ENCODE measurements at regions not wholly inside any gene's neighbourhood (a gene's known extent, or its start where the extent isn't known, plus 50 kb on each side); places are given as distances from the start of the nearest gene placed in this dataset.

DNA sequence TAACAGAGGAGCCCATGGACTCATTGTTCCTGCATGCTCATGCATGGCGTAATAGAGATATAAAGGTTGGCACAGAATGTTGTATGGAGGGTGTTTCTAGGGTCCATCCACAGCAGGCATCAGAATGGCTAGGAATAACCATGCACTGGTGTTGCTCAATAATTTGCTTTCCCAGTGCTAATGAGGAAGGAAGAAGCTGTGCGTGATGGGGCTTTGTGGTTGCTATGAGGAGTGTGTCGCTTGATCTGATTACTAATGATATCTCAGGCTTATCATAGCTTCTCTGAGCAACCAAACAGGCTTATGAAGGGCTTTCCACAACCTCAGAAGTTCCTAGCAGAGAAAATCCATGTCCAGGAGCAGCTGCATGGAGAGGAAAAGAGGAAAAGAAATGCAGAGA, 151.3 kb upstream of the TRPC7 start:
- Mint-ChIP-seq H3K27ac (no peak overlapping the region), H3K27me3 (ENCODE audit: low read depth) (no peaks in the 10 kb centered on the region), H3K36me3 (ENCODE audit: low read depth) (no peaks in the 10 kb centered on the region), H3K4me3 (no peak overlapping the region), H3K4me1 (ENCODE audit: low read depth) (no peaks in the 10 kb centered on the region), H3K9me3 (ENCODE audit: insufficient read depth) (no peaks in the 10 kb centered on the region)
- ATAC-seq (no peak), DNase-seq (no peak)
- ChIA-PET CTCF (no interaction called here), POLR2A (no interaction called here)

DNA sequence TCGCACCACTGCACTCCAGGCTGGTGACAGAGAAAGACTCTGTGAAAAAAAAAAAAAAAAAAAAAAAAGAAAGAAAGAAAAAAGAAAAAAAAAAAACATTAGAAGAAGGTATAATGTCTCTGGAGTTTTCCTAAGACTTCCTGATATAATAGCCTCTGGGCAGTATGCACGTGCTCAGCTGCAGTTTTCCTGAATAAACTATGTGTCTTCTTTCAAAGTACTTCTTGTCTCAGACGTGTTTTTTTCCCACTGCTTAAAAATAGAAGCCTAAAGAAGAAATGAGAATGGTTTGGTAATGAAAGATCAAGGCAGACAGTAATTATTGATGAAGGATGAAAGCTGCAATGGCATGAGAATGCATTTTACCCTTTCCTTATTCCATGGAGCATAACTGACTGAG, 148.1 kb upstream of the TRPC7 start:
- DNase-seq (no peak), ATAC-seq (no peak)
- no peaks in the 10 kb centered on the region for H3K9me3 Mint-ChIP-seq (ENCODE audit: insufficient read depth)
- H3K27me3 Mint-ChIP-seq (ENCODE audit: low read depth), result no peaks in the 10 kb centered on the region
- no peak overlapping the region for H3K4me3 Mint-ChIP-seq
- CTCF ChIA-PET, result no interaction called here
- no peak overlapping the region for H3K27ac Mint-ChIP-seq
- no peaks in the 10 kb centered on the region for H3K4me1 Mint-ChIP-seq (ENCODE audit: low read depth)
- POLR2A ChIA-PET, result no interaction called here
- no peaks in the 10 kb centered on the region for H3K36me3 Mint-ChIP-seq (ENCODE audit: low read depth)

DNA sequence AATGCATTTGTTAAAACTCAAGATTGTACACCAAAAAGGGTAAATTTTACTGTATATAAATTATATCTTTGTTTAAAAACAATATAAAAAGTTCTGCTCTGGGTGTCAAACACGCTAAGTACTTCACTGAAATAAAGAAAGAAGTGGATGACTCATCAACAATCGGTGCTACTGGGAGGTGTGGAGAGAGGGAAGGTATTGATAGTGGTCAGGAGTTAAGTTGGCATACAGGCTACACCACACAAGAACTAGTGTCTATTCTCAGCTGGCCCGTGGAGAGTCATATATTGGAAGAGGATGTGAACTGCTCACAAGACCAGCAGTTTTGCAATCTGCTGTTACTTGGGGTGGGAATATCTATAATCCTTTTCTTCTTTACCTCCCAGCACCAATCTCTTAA, 145.7 kb upstream of the TRPC7 start:
- CTCF ChIA-PET, result no interaction called here
- DNase-seq, result no peak
- no peaks in the 10 kb centered on the region for H3K9me3 Mint-ChIP-seq (ENCODE audit: insufficient read depth)
- no peaks in the 10 kb centered on the region for H3K36me3 Mint-ChIP-seq (ENCODE audit: low read depth)
- no peak overlapping the region for H3K4me3 Mint-ChIP-seq
- POLR2A ChIA-PET, result no interaction called here
- no peaks in the 10 kb centered on the region for H3K27me3 Mint-ChIP-seq (ENCODE audit: low read depth)
- no peaks in the 10 kb centered on the region for H3K4me1 Mint-ChIP-seq (ENCODE audit: low read depth)
- ATAC-seq, result no peak
- H3K27ac Mint-ChIP-seq, result no peak overlapping the region

DNA sequence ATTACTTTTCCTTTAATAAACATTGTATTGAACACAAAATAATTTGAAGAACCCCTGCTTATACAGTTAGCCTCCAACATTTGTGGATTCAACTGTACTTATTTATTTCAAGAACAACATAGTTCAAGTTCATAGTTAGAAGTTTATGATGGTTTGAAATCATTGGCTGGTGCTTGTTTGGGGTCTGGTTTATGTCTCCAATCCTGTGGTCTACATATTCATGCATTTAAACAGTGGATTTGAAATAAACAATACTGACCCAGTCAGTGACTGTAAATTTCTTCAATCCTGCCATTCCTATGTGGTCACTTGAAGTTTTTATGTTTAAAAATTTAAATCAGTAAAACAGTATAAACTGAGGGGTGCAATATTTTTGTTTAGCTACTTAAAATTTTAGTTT, 145.1 kb upstream of the TRPC7 start:
- Mint-ChIP-seq H3K4me3 (no peak overlapping the region), H3K27ac (no peak overlapping the region), H3K9me3 (ENCODE audit: insufficient read depth) (no peaks in the 10 kb centered on the region), H3K36me3 (ENCODE audit: low read depth) (no peaks in the 10 kb centered on the region), H3K27me3 (ENCODE audit: low read depth) (no peaks in the 10 kb centered on the region), H3K4me1 (ENCODE audit: low read depth) (no peaks in the 10 kb centered on the region)
- DNase-seq, result no peak
- CTCF ChIA-PET, result no interaction called here
- POLR2A ChIA-PET, result no interaction called here
- no peak for ATAC-seq

DNA sequence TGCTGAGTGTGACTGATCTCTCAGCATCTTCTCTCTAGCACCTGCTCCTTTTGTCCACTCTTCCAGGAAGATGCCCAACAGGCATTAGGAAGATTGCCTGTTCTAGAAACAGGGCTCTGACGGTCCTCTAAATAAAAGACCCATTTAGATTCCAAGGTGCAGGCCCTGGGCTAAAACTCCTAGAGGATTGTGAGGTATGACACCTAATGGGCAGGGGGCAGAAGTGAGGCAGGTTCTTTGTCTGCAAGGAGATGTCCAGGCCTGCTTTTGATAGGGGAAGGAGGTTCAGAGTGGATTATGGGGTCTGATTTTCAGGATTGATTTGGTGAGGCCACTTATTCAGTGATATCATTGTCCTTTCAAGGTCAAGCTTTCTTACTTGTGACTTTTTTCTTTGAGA, 140.8 kb upstream of the TRPC7 start:
- Mint-ChIP-seq H3K27me3 (ENCODE audit: low read depth) (no peaks in the 10 kb centered on the region), H3K36me3 (ENCODE audit: low read depth) (no peaks in the 10 kb centered on the region), H3K9me3 (ENCODE audit: insufficient read depth) (no peaks in the 10 kb centered on the region), H3K4me3 (no peak overlapping the region), H3K27ac (no peak overlapping the region), H3K4me1 (ENCODE audit: low read depth) (no peaks in the 10 kb centered on the region)
- no peak for DNase-seq
- no peak for ATAC-seq
- ChIA-PET CTCF (no interaction called here), POLR2A (no interaction called here)

DNA sequence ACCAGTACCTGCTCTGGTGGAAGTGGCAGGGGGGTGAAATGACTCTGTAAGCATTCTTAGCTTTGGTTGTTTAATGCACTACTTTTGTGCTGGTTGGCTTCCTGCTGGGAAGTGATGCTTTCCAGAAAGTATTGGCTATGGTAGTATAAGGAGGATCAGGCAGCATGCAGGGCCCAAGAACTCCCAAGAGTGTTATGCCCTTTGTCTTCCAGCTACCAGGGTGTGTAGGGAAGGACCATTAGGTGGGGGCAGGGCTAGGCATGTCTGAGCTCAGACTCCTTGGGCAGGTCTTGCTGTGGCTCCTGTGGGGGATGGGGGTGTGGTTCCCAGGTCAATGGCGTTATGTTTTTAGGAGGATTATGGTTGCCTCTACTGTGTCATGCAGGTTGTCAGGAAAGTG, 135.8 kb upstream of the TRPC7 start:
- no peak overlapping the region for H3K27ac Mint-ChIP-seq

DNA sequence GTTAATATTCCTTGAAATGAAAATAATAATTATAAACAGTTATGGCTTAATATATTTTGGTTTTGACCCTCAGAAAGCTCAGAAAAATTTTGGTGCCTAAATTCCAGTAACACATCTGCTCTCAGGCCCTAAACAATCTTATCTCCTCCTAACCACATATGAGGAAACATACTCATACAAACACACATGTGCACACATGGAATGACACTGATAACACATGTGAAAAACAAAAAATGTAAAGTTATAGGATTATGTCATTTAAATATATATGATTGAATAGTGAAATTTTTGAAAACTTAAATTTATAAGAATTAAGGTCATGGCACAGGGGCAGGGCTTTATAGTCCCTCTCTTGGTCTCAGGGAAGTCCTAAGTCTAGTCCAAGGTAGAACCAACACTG, 127.2 kb upstream of the TRPC7 start:
- peaks cover 4% of the 10 kb centered on the region for H3K9me3 Mint-ChIP-seq (ENCODE audit: insufficient read depth)
- CTCF ChIA-PET, result no interaction called here
- DNase-seq (no peak), ATAC-seq (no peak)
- no peaks in the 10 kb centered on the region for H3K4me1 Mint-ChIP-seq (ENCODE audit: low read depth)
- no peaks in the 10 kb centered on the region for H3K27me3 Mint-ChIP-seq (ENCODE audit: low read depth)
- H3K36me3 Mint-ChIP-seq (ENCODE audit: low read depth), result no peaks in the 10 kb centered on the region
- H3K27ac Mint-ChIP-seq, result no peak overlapping the region
- POLR2A ChIA-PET, result no interaction called here
- H3K4me3 Mint-ChIP-seq, result no peak overlapping the region

More for the DNA sequence above, 135.8 kb upstream of the TRPC7 start:
- no peak for ATAC-seq
- H3K9me3 Mint-ChIP-seq (ENCODE audit: insufficient read depth), result peaks cover 12% of the 10 kb centered on the region
- no peaks in the 10 kb centered on the region for H3K27me3 Mint-ChIP-seq (ENCODE audit: low read depth)
- ChIA-PET CTCF (no interaction called here), POLR2A (no interaction called here)
- H3K36me3 Mint-ChIP-seq (ENCODE audit: low read depth), result no peaks in the 10 kb centered on the region
- DNase-seq, result no peak
- no peaks in the 10 kb centered on the region for H3K4me1 Mint-ChIP-seq (ENCODE audit: low read depth)
- H3K4me3 Mint-ChIP-seq, result no peak overlapping the region

DNA sequence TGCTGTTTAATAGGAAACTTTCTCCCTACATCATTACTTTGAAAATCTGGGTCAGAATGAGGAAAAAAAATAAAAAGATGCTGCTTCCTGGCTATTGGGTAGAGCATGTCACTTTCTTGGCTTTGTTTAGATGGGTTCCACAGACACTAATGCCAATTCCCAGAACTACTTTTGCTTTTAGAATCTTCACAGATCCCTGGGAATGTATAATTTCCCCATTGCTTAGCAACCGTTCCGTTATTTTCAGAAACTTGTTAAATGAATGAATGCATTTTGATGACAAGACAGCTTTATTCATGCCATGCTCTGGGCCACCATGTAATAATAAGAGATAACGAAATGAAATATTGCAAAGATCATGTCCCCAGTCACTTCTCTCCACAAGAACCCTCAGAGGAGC, 126.5 kb upstream of the TRPC7 start:
- Mint-ChIP-seq H3K27ac (no peak overlapping the region), H3K27me3 (ENCODE audit: low read depth) (no peaks in the 10 kb centered on the region), H3K36me3 (ENCODE audit: low read depth) (no peaks in the 10 kb centered on the region), H3K9me3 (ENCODE audit: insufficient read depth) (no peaks in the 10 kb centered on the region), H3K4me3 (no peak overlapping the region), H3K4me1 (ENCODE audit: low read depth) (no peaks in the 10 kb centered on the region)
- DNase-seq (no peak), ATAC-seq (no peak)
- CTCF ChIA-PET, result no interaction called here
- POLR2A ChIA-PET, result no interaction called here

DNA sequence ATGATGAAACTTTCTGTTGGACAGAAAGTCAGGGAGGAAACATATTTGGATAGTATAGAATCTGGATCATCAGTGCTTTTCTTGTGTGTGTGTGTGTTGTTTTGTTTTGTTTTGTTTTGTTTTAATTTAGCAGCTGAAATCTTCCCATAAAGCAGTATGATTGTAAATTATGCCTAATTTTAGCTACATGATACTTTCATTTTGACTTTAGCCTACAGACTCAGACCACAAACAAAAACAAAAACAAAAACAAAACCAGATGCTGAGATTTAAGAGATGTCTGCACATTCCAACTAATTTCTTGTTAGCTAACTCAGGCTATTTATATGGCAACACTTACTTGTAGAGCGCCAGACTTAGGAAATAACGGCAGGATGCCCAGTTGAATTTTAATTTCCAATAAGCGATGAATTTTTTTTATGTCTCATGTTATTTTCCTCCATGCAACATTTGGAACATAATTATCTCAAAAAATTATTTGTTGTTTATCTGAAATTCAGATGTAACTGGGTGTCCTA, 119.5 kb upstream of the TRPC7 start:
- H3K9me3 Mint-ChIP-seq (ENCODE audit: insufficient read depth), result no peaks in the 10 kb centered on the region
- POLR2A ChIA-PET, result no interaction called here

DNA sequence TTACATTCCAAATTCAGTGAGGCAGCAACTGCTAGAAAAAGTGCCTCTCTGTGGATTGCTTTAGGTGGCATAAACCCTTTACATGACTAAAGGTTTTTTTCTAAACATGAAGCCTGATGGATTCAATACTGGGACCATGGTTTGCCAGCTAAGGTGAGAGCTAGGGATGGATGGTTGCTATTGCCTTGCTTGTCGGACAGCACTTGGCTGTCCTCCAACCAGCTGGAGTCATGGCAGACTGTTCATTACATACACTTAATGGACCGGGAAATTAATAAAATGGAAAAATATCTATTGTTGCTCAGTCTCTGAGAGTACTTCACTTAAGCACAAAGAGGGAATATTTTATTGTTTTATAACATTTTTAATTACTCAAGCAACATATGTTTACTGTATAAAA, 116.9 kb upstream of the TRPC7 start:
- CTCF ChIA-PET, result no interaction called here
- ATAC-seq, result no peak
- H3K27me3 Mint-ChIP-seq (ENCODE audit: low read depth), result no peaks in the 10 kb centered on the region
- DNase-seq, result no peak
- no peaks in the 10 kb centered on the region for H3K4me1 Mint-ChIP-seq (ENCODE audit: low read depth)
- POLR2A ChIA-PET, result no interaction called here
- H3K27ac Mint-ChIP-seq, result no peak overlapping the region
- no peaks in the 10 kb centered on the region for H3K9me3 Mint-ChIP-seq (ENCODE audit: insufficient read depth)
- H3K4me3 Mint-ChIP-seq, result no peak overlapping the region
- no peaks in the 10 kb centered on the region for H3K36me3 Mint-ChIP-seq (ENCODE audit: low read depth)

More for the DNA sequence above, 119.5 kb upstream of the TRPC7 start:
- Mint-ChIP-seq H3K27me3 (ENCODE audit: low read depth) (no peaks in the 10 kb centered on the region), H3K27ac (no peak overlapping the region), H3K4me1 (ENCODE audit: low read depth) (no peaks in the 10 kb centered on the region), H3K4me3 (no peak overlapping the region), H3K36me3 (ENCODE audit: low read depth) (no peaks in the 10 kb centered on the region)
- DNase-seq, result no peak
- CTCF ChIA-PET, result no interaction called here
- no peak for ATAC-seq

DNA sequence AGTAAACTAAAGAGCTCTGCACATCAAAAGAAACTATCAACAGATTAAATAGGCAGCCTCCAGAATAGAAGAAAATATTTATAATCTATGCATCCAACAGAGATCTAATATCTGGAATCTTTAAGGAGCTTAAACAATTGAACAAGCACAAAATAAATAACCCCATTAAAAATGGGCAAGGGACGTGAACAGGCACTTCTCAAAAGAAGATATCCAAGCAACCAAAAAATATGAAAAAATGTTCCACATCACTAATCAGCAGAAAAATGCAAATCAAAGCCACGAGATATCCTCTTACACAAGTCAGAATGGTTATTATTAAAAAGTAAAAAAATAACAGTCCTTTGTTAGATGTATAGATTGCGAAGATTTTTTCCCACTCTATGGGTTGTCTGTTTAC, 109.1 kb upstream of the TRPC7 start:
- ATAC-seq, result no peak
- no peaks in the 10 kb centered on the region for H3K9me3 Mint-ChIP-seq (ENCODE audit: insufficient read depth)
- CTCF ChIA-PET, result no interaction called here
- POLR2A ChIA-PET, result no interaction called here
- no peak overlapping the region for H3K27ac Mint-ChIP-seq
- no peak for DNase-seq
- H3K36me3 Mint-ChIP-seq (ENCODE audit: low read depth), result no peaks in the 10 kb centered on the region
- H3K4me1 Mint-ChIP-seq (ENCODE audit: low read depth), result no peaks in the 10 kb centered on the region
- H3K4me3 Mint-ChIP-seq, result no peak overlapping the region
- H3K27me3 Mint-ChIP-seq (ENCODE audit: low read depth), result no peaks in the 10 kb centered on the region

DNA sequence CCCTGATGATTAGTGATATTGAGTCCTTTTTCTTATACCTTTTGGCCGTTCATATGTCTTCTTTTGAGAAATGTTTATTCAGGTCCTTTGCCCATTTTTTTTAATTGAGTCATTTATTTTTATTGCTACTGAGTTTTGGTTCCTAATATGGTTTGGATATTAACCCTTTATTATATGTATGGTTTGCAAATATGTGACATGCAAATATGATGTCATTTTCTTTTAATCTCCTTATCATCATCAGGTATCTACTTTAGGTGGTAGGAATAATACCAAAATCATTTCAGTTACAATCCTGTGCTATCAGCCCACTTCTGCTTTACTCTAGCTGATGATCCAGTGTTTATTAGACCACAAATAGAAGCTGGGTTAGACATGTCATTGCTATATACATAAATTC, 102.3 kb upstream of the TRPC7 start:
- ATAC-seq (no peak), DNase-seq (no peak)
- no peak overlapping the region for H3K4me3 Mint-ChIP-seq
- no peaks in the 10 kb centered on the region for H3K4me1 Mint-ChIP-seq (ENCODE audit: low read depth)
- POLR2A ChIA-PET, result no interaction called here
- no peaks in the 10 kb centered on the region for H3K27me3 Mint-ChIP-seq (ENCODE audit: low read depth)
- H3K36me3 Mint-ChIP-seq (ENCODE audit: low read depth), result no peaks in the 10 kb centered on the region
- CTCF ChIA-PET, result no interaction called here
- no peaks in the 10 kb centered on the region for H3K9me3 Mint-ChIP-seq (ENCODE audit: insufficient read depth)
- no peak overlapping the region for H3K27ac Mint-ChIP-seq

DNA sequence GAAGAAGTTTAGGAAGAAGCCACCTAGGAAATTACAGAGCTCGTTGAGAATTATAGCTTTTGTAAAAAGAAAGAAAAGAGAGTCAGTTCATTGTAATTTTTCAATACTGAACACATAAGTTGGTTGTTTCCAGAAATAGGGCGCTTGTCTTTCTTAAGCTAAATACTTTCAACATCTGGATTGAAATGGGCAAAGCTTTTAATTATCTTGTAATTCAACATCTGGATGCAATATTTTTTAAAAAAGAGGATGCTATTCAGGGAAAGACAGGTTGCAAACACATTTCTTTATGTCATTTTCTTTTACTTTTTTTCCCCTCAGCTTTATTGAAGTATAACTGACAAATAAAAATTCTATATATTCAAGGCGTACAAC, 100.7 kb upstream of the TRPC7 start:
- no peaks in the 10 kb centered on the region for H3K36me3 Mint-ChIP-seq (ENCODE audit: low read depth)
- CTCF ChIA-PET, result no interaction called here

More for the DNA sequence above, 100.7 kb upstream of the TRPC7 start:
- DNase-seq (no peak), ATAC-seq (no peak)
- Mint-ChIP-seq H3K4me1 (ENCODE audit: low read depth) (no peaks in the 10 kb centered on the region), H3K27ac (no peak overlapping the region), H3K4me3 (no peak overlapping the region), H3K27me3 (ENCODE audit: low read depth) (no peaks in the 10 kb centered on the region), H3K9me3 (ENCODE audit: insufficient read depth) (no peaks in the 10 kb centered on the region)
- POLR2A ChIA-PET, result no interaction called here

Measured in activated CD8-positive, alpha-beta T cell treated with anti-CD3 and anti-CD28 coated beads, Interleukin-2, amount 10 ng/mL, durations not matched to agents 7 days and 5 days (primary cell).